Body of pancreas (tissue), 4 donors: ENCODE measurements at regions not wholly inside any gene's neighbourhood (a gene's known extent, or its start where the extent isn't known, plus 50 kb on each side); places are given as distances from the start of the nearest gene placed in this dataset.

Source experiments
- POLR2A ChIP-seq, 3 donors: fragments of 450-650 bp; IDR thresholded peaks; one replicate each; pipeline ENCODE4 v1.6.1; 2016; ENCODE audit warnings: antibody characterized with exemption in 3 of 3, mild to moderate bottlenecking in 2 of 3
- TF ChIP-seq, protein P1 (sequence below), 7 experiments: fragments of 450-650 bp in 4 of 7; fragments of 200-600 bp in 3 of 7; sonication (generic) in 3 of 7; IDR thresholded peaks; one replicate each; pipeline ENCODE4 v1.5.1; 2016 to 2019; ENCODE audit warnings: antibody characterized with exemption in 7 of 7

DNA sequence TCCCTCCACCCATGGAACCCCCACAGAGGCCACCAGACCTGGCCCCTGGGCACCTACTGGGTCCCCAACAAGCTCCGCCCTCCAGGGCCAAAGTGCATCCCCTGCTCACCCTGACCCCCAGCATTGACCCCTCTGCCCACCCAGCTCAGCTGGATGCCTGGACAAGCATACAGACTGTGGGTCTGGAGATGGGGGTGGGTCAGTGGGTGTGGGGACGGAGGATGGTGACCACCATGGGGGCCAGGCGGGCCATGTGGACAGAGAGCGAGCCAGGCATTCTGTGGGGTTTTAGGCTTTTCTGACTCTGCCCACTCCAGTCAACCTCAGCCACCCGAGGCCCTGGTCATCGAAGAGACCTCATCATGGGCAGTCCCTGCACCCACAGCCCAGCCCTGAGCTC lies 183.7 kb downstream of the BRD1 start:
- TF ChIP-seq, protein P1, sequence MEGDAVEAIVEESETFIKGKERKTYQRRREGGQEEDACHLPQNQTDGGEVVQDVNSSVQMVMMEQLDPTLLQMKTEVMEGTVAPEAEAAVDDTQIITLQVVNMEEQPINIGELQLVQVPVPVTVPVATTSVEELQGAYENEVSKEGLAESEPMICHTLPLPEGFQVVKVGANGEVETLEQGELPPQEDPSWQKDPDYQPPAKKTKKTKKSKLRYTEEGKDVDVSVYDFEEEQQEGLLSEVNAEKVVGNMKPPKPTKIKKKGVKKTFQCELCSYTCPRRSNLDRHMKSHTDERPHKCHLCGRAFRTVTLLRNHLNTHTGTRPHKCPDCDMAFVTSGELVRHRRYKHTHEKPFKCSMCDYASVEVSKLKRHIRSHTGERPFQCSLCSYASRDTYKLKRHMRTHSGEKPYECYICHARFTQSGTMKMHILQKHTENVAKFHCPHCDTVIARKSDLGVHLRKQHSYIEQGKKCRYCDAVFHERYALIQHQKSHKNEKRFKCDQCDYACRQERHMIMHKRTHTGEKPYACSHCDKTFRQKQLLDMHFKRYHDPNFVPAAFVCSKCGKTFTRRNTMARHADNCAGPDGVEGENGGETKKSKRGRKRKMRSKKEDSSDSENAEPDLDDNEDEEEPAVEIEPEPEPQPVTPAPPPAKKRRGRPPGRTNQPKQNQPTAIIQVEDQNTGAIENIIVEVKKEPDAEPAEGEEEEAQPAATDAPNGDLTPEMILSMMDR (IDR thresholded peaks at IDR 0.05), result no peak
- no peak for TF ChIP-seq POLR2A (IDR thresholded peaks at IDR 0.05)
